GM21367 (cell line): ENCODE measurements at regions not wholly inside any gene's neighbourhood (a gene's known extent, or its start where the extent isn't known, plus 50 kb on each side); places are given as distances from the start of the nearest gene placed in this dataset.
"Not testable (repeated sequence)": the region's sequence is repeated elsewhere in the genome, so short reads cannot be mapped to it uniquely, and the experiment has no call there.

Source experiments
- ATAC-seq: cut with Tn5 transposase; IDR thresholded peaks from one replicate; pipeline ENCODE4 v1.9.1; 2021; ENCODE audit not compliant: unreplicated experiment

- ATAC-seq = no peak
Measured at GRCh38 chr20:50355590-50356524, 154.3 kb upstream of the PTPN1 start.

GRCh38 chr20:50356525-50356885 is 153.7 kb upstream of the PTPN1 start:
- no peak for ATAC-seq

GRCh38 chr20:50356962-50357782 is 153.0 kb upstream of the PTPN1 start:
- ATAC-seq = no peak

- ATAC-seq = no peak
Measured at GRCh38 chr20:50357783-50358161, 152.4 kb upstream of the PTPN1 start.

- ATAC-seq = no peak
Measured at GRCh38 chr20:50358166-50358565, 152.0 kb upstream of the PTPN1 start.

- ATAC-seq = no peak
Measured at GRCh38 chr20:50358971-50359370, 151.2 kb upstream of the PTPN1 start.

- ATAC-seq = no peak
Measured at GRCh38 chr20:50359607-50360217, 150.5 kb upstream of the PTPN1 start.

- ATAC-seq = no peak
Measured at GRCh38 chr20:50360218-50360672, 149.9 kb upstream of the PTPN1 start.

- no peak for ATAC-seq
Measured at GRCh38 chr20:50360921-50361320, 149.3 kb upstream of the PTPN1 start.

GRCh38 chr20:50362177-50362576 is 148.0 kb upstream of the PTPN1 start:
- not testable (repeated sequence) for ATAC-seq

GRCh38 chr20:50363027-50363426 is 147.2 kb upstream of the PTPN1 start:
- no peak for ATAC-seq

GRCh38 chr20:50363479-50363878 is 146.7 kb upstream of the PTPN1 start:
- ATAC-seq = no peak

- ATAC-seq = no peak
Measured at GRCh38 chr20:50364542-50364941, 145.6 kb upstream of the PTPN1 start.

- no peak for ATAC-seq
Measured at GRCh38 chr20:50366270-50367103, 143.7 kb upstream of the PTPN1 start.

GRCh38 chr20:50367104-50367674 is 143.0 kb upstream of the PTPN1 start:
- no peak for ATAC-seq

GRCh38 chr20:50367739-50368375 is 142.3 kb upstream of the PTPN1 start:
- ATAC-seq = no peak

- ATAC-seq = no peak
Measured at GRCh38 chr20:50368386-50368785, 141.8 kb upstream of the PTPN1 start.

GRCh38 chr20:50368813-50369224 is 141.4 kb upstream of the PTPN1 start:
- ATAC-seq = no peak

GRCh38 chr20:50369225-50370035 is 140.8 kb upstream of the PTPN1 start:
- ATAC-seq = no peak
